ENCODE measurements at regions not wholly inside any gene's neighbourhood (a gene's known extent, or its start where the extent isn't known, plus 50 kb on each side); places are given as distances from the start of the nearest gene placed in this dataset.
"Not testable (repeated sequence)": the region's sequence is repeated elsewhere in the genome, so short reads cannot be mapped to it uniquely, and the experiment has no call there.

DNA sequence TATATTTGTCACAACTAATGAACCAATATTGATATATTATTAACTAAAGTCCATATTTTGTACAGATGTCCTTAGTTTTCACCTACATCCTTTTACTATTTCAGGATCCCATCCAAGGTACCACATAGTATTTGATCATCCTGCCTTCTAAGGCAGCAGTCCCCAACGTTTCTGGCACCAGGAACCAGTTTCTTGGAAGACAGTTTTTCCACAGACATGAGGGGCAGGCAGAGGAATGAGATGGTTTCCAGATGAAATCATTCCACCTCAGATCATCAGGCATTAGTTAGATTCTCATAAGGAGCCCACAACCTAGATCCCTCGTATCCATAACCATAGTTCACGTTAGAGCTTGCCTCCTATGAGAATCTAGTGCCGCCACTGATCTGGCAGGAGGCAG lies 82.8 kb upstream of the BCL2L14 start:
- no peak overlapping the region for H3K27ac ChIP-seq
- H3K36me3 ChIP-seq, result no peaks in the 10 kb centered on the region
- DNase-seq (ENCODE audit: low spot score) (no peak), ATAC-seq (ENCODE audit: insufficient number of reproducible peaks, low FRiP score, low read depth) (no peak)
- H3K27me3 ChIP-seq (replicated peaks; ENCODE audit: insufficient read depth), result no peaks in the 10 kb centered on the region
- no peak overlapping the region for H3K4me3 ChIP-seq
- H3K4me1 ChIP-seq (ENCODE audit: control insufficient read depth in 1 of 2, low read depth in 2 of 2), result no peaks in the 10 kb centered on the region
- H3K9me3 ChIP-seq, result no peaks in the 10 kb centered on the region
- TF ChIP-seq, protein P1, sequence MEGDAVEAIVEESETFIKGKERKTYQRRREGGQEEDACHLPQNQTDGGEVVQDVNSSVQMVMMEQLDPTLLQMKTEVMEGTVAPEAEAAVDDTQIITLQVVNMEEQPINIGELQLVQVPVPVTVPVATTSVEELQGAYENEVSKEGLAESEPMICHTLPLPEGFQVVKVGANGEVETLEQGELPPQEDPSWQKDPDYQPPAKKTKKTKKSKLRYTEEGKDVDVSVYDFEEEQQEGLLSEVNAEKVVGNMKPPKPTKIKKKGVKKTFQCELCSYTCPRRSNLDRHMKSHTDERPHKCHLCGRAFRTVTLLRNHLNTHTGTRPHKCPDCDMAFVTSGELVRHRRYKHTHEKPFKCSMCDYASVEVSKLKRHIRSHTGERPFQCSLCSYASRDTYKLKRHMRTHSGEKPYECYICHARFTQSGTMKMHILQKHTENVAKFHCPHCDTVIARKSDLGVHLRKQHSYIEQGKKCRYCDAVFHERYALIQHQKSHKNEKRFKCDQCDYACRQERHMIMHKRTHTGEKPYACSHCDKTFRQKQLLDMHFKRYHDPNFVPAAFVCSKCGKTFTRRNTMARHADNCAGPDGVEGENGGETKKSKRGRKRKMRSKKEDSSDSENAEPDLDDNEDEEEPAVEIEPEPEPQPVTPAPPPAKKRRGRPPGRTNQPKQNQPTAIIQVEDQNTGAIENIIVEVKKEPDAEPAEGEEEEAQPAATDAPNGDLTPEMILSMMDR (IDR thresholded peaks at IDR 0.05), result no peak

DNA sequence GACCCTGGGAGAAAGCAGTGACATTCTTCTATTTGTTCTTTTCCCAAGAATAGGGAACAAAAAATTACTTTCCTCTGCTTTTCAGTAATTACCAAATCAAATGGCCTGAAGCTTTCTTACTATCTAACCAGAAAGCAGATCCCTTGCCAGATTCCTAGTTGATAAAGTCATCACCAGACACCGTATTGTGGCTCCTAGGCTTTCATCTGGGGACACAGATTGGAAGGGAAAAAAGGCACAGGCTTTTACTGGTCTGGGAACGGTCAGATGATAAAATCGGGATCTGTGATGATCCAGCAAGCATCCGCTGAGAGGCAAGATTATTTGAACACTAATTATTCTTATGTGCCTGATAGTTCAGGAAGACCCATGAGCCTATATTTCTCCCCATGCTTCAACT lies 79.1 kb upstream of the BCL2L14 start:
- Histone ChIP-seq H3K36me3 (no peaks in the 10 kb centered on the region), H3K4me1 (ENCODE audit: control insufficient read depth in 1 of 2, low read depth in 2 of 2) (no peaks in the 10 kb centered on the region), H3K27me3 (replicated peaks; ENCODE audit: insufficient read depth) (no peaks in the 10 kb centered on the region), H3K27ac (no peak overlapping the region), H3K4me3 (no peak overlapping the region), H3K9me3 (no peaks in the 10 kb centered on the region)
- ATAC-seq (ENCODE audit: insufficient number of reproducible peaks, low FRiP score, low read depth) (no peak), DNase-seq (ENCODE audit: low spot score) (no peak)
- TF ChIP-seq, protein P1 (IDR thresholded peaks at IDR 0.05), result no peak

DNA sequence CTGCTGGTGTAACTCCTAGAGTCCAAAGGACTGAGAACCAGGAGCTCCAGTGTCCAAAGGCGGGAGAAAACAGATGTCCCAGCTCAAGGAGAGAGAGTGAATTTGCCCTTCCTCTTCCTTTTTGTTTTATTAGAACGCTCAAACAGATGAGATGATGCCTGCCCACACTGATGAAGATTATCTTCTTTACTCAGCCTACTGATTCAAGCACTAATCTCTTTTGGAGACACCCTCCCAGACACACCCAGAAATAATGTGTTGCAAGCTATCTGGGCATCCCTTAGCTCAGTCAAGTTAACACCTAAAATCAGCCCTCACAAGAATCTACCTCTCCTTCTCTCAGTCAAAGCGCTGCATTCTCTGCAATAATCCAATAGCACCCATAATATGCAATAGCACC lies 78.2 kb upstream of the BCL2L14 start:
- Histone ChIP-seq H3K4me3 (no peak overlapping the region), H3K27me3 (replicated peaks; ENCODE audit: insufficient read depth) (no peaks in the 10 kb centered on the region), H3K27ac (no peak overlapping the region), H3K4me1 (ENCODE audit: control insufficient read depth in 1 of 2, low read depth in 2 of 2) (no peaks in the 10 kb centered on the region), H3K9me3 (no peaks in the 10 kb centered on the region), H3K36me3 (no peaks in the 10 kb centered on the region)
- no peak for ATAC-seq (ENCODE audit: insufficient number of reproducible peaks, low FRiP score, low read depth)
- DNase-seq (ENCODE audit: low spot score), result no peak
- TF ChIP-seq, protein P1 (IDR thresholded peaks at IDR 0.05), result no peak

DNA sequence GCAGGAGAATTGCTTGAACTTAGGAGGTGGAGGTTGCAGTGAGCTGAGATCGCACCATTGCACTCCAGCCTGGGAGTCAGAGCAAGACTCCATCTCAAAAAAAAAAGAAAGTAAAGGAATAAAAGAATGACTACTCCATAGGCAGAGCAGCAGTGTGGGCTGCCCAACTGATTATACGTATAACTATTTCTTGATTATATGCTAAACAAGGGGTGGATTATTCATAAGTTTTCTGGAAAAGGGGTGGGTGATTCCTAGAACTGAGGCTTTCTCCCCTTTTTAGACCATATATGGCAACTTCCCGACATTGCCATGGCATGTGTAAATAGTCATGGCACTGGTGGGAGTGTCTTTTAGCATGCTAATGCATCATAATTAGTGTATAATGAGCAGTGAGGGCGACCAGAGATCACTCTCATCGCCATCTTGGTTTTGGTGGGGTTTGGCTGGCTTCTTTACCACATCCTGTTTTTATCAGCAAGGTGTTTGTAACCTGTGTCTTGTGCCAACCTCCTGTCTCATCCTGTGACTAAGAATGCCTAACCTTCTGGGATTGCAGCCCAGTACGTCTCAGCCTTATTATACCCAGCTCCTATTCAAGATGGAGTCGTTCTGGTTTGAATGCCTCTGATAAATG lies 72.3 kb upstream of the BCL2L14 start:
- H3K27ac ChIP-seq; H3K4me1 ChIP-seq (ENCODE audit: control insufficient read depth in 1 of 2, low read depth in 2 of 2); DNase-seq (ENCODE audit: low spot score); H3K4me3 ChIP-seq; H3K27me3 ChIP-seq (replicated peaks; ENCODE audit: insufficient read depth); ATAC-seq (ENCODE audit: insufficient number of reproducible peaks, low FRiP score, low read depth); H3K9me3 ChIP-seq; H3K36me3 ChIP-seq: not testable (repeated sequence)

DNA sequence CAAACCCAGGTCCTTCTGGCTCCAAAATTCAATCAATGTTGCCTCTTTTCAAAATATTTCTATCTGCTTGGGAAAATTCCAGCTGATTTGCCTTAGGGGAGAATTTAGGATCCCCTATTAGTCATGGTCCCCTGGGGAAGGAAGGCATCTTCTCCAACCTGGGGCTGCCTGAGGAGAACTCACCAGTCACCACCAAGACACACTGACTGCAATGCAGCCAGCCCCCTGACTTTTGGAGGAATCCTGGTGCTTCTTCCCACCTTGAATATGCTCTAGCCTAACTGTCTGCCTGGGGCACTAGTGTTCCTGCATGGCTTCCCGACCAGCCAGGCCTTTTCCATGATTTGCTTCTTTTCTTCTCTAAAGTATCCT lies 71.8 kb upstream of the BCL2L14 start:
- ATAC-seq (ENCODE audit: insufficient number of reproducible peaks, low FRiP score, low read depth) (no peak), DNase-seq (ENCODE audit: low spot score) (no peak)
- H3K4me1 ChIP-seq (ENCODE audit: control insufficient read depth in 1 of 2, low read depth in 2 of 2), result no peaks in the 10 kb centered on the region
- H3K27me3 ChIP-seq (replicated peaks; ENCODE audit: insufficient read depth), result no peaks in the 10 kb centered on the region
- no peak overlapping the region for H3K4me3 ChIP-seq
- H3K27ac ChIP-seq, result no peak overlapping the region
- H3K9me3 ChIP-seq, result no peaks in the 10 kb centered on the region
- H3K36me3 ChIP-seq, result no peaks in the 10 kb centered on the region
- TF ChIP-seq, protein P1 (IDR thresholded peaks at IDR 0.05), result no peak

DNA sequence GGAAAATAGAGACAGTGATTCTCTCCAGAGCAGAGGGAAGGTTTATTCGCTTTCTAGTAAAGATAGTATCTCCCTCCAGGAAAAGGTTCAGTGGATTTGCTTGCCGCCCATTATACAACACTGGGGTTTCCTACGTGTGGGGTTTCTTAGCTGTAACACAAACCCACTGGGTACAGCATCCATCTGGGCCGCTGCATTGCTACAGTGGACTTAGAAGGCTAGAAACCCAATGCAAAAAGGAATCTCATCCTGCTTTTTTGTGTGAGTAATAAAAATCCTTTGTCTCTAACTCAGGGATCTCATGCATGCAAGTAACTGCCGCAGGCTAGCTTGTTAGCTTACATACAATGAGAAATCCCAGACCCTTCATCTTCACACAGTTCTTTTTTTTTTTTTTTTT lies 67.1 kb upstream of the BCL2L14 start:
- no peak for DNase-seq (ENCODE audit: low spot score)
- Histone ChIP-seq H3K27me3 (replicated peaks; ENCODE audit: insufficient read depth) (no peaks in the 10 kb centered on the region), H3K4me3 (no peak overlapping the region), H3K27ac (no peak overlapping the region), H3K9me3 (no peaks in the 10 kb centered on the region), H3K36me3 (no peaks in the 10 kb centered on the region), H3K4me1 (ENCODE audit: control insufficient read depth in 1 of 2, low read depth in 2 of 2) (no peaks in the 10 kb centered on the region)
- TF ChIP-seq, protein P1 (IDR thresholded peaks at IDR 0.05), result no peak
- no peak for ATAC-seq (ENCODE audit: insufficient number of reproducible peaks, low FRiP score, low read depth)
